Skeletal muscle cell (primary cell): ENCODE measurements at regions not wholly inside any gene's neighbourhood (a gene's known extent, or its start where the extent isn't known, plus 50 kb on each side); places are given as distances from the start of the nearest gene placed in this dataset.
"Not testable (repeated sequence)": the region's sequence is repeated elsewhere in the genome, so short reads cannot be mapped to it uniquely, and the experiment has no call there.

Experiments
- DNase-seq: peaks from one replicate; pipeline ENCODE4 v3.0.0-alpha.2; 2010; ENCODE audit warnings: low read depth
- H3K4me3 ChIP-seq: 2 replicates; pipeline ENCODE4 v1.5.1; 2011; ENCODE audit warnings: low read depth, mild to moderate bottlenecking, control low read depth, low read length, moderate library complexity

- no peak overlapping the region for H3K4me3 ChIP-seq
- DNase-seq: no peak
These were observed 443.3 kb upstream of the C16orf82 start for GRCh38 chr16:26623442-26623841.

- no peak overlapping the region for H3K4me3 ChIP-seq
- DNase-seq: no peak
These were observed 438.8 kb upstream of the C16orf82 start for GRCh38 chr16:26627958-26628357.

DNA sequence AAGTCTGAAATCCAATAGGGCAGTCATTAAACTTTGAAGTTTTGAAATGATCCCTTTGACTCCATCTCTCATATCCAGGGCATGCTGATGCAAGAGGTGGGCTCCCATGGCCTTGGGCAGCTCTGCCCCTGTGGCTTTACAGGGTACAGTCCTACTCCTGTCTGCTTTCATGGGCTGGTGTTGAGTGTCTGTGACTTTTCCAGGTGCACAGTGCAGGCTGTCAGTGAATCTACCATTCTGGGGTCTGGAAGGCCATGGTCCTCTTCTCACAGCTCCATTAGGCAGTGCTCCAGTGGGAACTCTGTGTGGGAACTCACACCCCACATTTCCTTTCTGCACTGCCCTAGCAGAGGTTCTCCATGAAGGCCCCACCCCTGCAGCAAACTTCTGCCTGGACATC is 435.4 kb upstream of the C16orf82 start:
- not testable (repeated sequence) for H3K4me3 ChIP-seq, DNase-seq

GRCh38 chr16:26642047-26642664 is 424.6 kb upstream of the C16orf82 start:
- H3K4me3 ChIP-seq: no peak overlapping the region
- no peak for DNase-seq

DNA sequence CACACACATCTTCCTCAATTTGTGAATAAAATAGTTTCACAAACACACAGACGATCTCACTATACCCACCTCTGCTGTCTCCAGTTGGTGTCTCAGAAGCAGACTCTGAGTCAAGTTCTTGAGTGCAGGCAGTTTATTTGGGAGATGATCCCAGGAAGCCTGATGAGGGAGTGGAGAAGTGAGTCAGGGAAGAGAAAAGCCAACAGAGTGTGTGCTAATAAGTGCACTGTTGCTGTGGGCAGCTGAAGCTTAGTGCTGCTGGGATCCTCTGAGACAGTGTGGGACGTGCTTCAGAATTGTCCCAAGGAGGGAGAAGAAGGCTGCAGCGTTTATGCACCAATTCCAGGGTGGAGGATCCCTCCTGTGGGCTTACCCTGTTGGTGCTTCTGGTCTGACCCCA is 423.2 kb upstream of the C16orf82 start:
- no peak for DNase-seq
- H3K4me3 ChIP-seq: no peak overlapping the region

DNA sequence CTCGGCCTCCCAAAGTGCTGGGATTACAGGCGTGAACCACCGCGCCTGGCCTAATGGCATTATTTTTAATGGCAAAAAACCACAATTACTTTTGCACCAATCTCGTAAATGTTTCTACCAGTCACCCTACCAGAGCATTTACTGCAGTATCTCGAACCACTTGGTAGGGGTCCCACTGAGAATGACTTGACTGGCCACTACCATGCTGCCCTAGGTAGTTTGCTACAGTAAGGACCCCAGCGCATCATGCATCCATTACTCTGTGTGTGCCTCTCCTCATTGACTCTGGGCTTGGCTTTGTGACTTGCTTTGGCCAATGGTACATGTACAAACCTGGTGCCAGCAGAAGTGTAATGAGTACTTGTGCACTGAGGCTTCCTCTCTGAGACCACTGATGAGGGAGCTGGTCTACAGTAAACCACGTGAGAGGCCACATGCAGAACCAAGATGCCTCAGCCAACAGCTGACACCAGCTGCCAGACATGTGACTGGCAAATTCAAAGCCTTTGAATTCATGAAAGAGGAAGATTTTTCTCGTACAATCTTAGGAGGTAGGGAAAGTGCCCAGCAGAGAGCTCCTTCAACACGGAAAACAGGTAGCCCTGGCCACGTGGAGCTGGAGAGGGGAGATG is 421.7 kb upstream of the C16orf82 start:
- DNase-seq: no peak
- no peak overlapping the region for H3K4me3 ChIP-seq

- H3K4me3 ChIP-seq: no peak overlapping the region
- no peak for DNase-seq
These were observed 421.1 kb upstream of the C16orf82 start for GRCh38 chr16:26645614-26646013.

- no peak for DNase-seq
- H3K4me3 ChIP-seq: no peak overlapping the region
These were observed 418.9 kb upstream of the C16orf82 start for GRCh38 chr16:26647870-26648269.

GRCh38 chr16:26648851-26649250 is 417.9 kb upstream of the C16orf82 start:
- H3K4me3 ChIP-seq: no peak overlapping the region
- no peak for DNase-seq

GRCh38 chr16:26649381-26650045 is 417.2 kb upstream of the C16orf82 start:
- DNase-seq: no peak
- H3K4me3 ChIP-seq: no peak overlapping the region

DNA sequence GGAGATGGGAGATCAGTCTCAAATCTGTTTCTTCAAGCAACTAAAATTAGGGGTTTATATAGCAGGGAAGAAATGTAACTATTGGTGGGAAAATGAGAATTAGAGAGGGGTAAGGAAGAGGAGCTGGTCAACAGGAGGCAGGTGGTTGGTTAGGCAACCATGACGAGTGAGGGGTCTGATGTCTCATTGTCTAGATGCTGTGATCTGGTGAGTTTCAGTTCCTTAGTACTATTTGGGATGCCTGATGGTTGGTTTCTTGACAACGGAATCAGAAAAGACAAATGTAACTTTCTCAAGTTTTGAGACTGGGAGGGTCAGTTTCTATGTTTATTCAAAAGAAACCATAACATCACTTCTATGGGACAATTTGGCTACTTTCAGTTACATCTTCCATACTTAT is 415.3 kb upstream of the C16orf82 start:
- no peak for DNase-seq
- no peak overlapping the region for H3K4me3 ChIP-seq

DNA sequence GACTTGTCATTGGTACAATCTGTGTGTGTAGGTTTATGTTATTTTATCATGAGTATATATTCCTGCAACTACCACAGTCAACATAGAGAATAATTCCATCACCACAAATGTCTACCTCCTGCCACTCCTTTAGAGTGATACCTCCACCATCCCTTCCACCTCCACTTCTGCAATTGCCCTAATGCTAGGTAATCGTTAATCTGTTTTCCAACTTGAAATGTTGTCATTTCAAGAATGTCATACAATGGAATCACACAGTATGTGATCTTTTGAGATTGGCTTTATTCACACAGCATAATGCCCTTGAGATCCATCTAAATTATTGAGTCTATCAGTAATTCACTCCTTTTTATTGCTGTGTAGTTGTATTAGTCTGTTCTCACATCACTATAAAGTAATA is 414.8 kb upstream of the C16orf82 start:
- DNase-seq: no peak
- no peak overlapping the region for H3K4me3 ChIP-seq

DNA sequence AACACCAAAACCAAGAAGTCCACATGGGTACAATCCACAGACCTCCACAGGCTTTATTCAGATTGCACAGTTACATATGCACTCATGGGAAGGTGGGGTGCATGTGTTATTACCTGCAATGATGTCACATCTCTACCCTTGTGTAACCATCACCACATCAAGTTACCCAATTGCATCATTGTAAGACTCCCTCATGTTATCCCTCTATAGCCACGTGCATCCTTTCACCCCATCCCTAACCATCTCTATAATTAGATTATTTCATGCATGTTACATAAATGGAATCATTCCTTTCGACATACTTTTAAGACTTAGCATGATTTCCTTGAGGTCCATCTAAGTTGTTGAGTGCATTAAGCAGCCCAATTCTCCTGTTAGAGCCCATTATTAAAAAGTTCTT is 408.2 kb upstream of the C16orf82 start:
- H3K4me3 ChIP-seq: no peak overlapping the region
- no peak for DNase-seq

GRCh38 chr16:26658915-26659314 is 407.8 kb upstream of the C16orf82 start:
- no peak for DNase-seq
- no peak overlapping the region for H3K4me3 ChIP-seq

DNA sequence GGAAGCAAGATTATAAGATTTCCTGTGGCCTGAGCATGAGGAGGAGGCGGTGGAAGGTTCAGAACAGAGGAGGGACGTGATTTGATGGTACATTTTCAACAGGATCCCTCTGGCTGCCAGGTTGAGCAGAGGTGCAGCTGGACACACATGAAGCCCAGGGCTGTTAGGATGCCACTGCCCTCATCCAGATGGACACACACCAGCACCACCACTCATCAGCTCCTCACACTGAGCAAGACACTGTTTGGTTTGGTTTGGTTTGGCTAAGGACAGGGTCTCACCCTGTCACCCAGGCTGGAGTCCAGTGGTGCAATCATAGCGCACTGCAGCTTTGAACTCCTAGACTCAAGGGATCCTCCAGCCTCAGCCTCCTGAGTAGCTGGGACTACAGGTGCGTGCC is 402.6 kb upstream of the C16orf82 start:
- no peak overlapping the region for H3K4me3 ChIP-seq
- no peak for DNase-seq

GRCh38 chr16:26665166-26665939 is 401.4 kb upstream of the C16orf82 start:
- no peak for DNase-seq
- H3K4me3 ChIP-seq: no peak overlapping the region

- H3K4me3 ChIP-seq: no peak overlapping the region
- no peak for DNase-seq
These were observed 400.2 kb upstream of the C16orf82 start for GRCh38 chr16:26666486-26666885.

GRCh38 chr16:26667307-26667706 is 399.4 kb upstream of the C16orf82 start:
- no peak for DNase-seq
- no peak overlapping the region for H3K4me3 ChIP-seq

GRCh38 chr16:26668026-26668425 is 398.7 kb upstream of the C16orf82 start:
- no peak overlapping the region for H3K4me3 ChIP-seq
- no peak for DNase-seq

GRCh38 chr16:26672206-26672605 is 394.5 kb upstream of the C16orf82 start:
- DNase-seq: no peak
- no peak overlapping the region for H3K4me3 ChIP-seq
